A549 (cell line): ENCODE measurements at regions not wholly inside any gene's neighbourhood (a gene's known extent, or its start where the extent isn't known, plus 50 kb on each side); places are given as distances from the start of the nearest gene placed in this dataset.

Source experiments
- ATAC-seq, 2 experiments: fragments of 200-7000 bp in 1 of 2; fragments of >200 bp in 1 of 2; cut with Nextera tagmentation in 1 of 2; cut with Tn5 transposase in 1 of 2; 3 replicates each; pipeline versions ENCODE4 v1.8.0 to v1.9.1; 2018 to 2020; ENCODE audit warnings: mild to moderate bottlenecking in 1 of 2, moderate library complexity in 1 of 2
- CTCF ChIA-PET: fragments of 300-600 bp; sonication (Branson Sonifier 250); formaldehyde crosslinking; extraction: SDS; loops from one replicate; lab custom pipeline; 2021; ENCODE audit warnings: antibody characterized with exemption, inconsistent platforms; lab: Yijun Ruan, JAX
- POLR2A ChIA-PET: fragments of 350-600 bp; formaldehyde crosslinking; extraction: SDS; loops from one replicate; lab custom pipeline; 2021; ENCODE audit warnings: antibody characterized with exemption, inconsistent platforms; lab: Yijun Ruan, JAX
- DNase-seq, 2 experiments: peaks; one replicate each; pipeline versions ENCODE4 v3.0.0 to v3.0.0-alpha.2; 2011 to 2016; ENCODE audit warnings: low read depth in 1 of 2, low spot score in 1 of 2
- FAIRE-seq: peaks from 2 replicates; lab custom pipeline; 2011; peaks lifted over from hg19 to GRCh38; lab: Jason Lieb, UNC
- H3K27ac ChIP-seq, 2 experiments: fragments of >200 bp; sonication (Bioruptor Twin); formaldehyde crosslinking; 3 replicates each; pipeline ENCODE4 v1.5.1; 2016 to 2017
- H3K4me1 ChIP-seq: fragments of >200 bp; sonication (Bioruptor Twin); formaldehyde crosslinking; 3 replicates; pipeline ENCODE4 v1.6.1; 2016
- H3K4me2 ChIP-seq: fragments of >200 bp; sonication (Bioruptor Twin); formaldehyde crosslinking; 3 replicates; pipeline ENCODE4 v1.6.1; 2016
- H3K4me3 ChIP-seq: fragments of >200 bp; sonication (Bioruptor Twin); formaldehyde crosslinking; 3 replicates; pipeline ENCODE4 v1.5.1; 2016
- H3K9me3 ChIP-seq: fragments of >200 bp; sonication (Bioruptor Twin); formaldehyde crosslinking; 3 replicates; pipeline ENCODE4 v1.6.1; 2016
- ATOH8 ChIP-seq: fragments of 250-450 bp; sonication (Bioruptor Pico); IDR thresholded peaks from 2 replicates; pipeline ENCODE4 v1.5.0; 2020; ENCODE audit warnings: low read depth, mild to moderate bottlenecking, moderate library complexity
- CBX2 ChIP-seq: fragments of 200-600 bp; sonication (generic); IDR thresholded peaks from 2 replicates; pipeline ENCODE4 v1.6.1; 2016; ENCODE audit warnings: low read depth, mild to moderate bottlenecking, borderline replicate concordance
- CHD2 ChIP-seq: fragments of 150-350 bp; IDR thresholded peaks from 2 replicates; pipeline ENCODE4 v1.6.1; 2014; ENCODE audit warnings: low read length; ENCODE audit not compliant: partially characterized antibody
- E2F6 ChIP-seq: IDR thresholded peaks from 2 replicates; pipeline ENCODE4 v1.6.1; 2012; ENCODE audit warnings: low read depth, borderline replicate concordance
- EHF ChIP-seq: fragments of 250-450 bp; sonication (Bioruptor Pico); IDR thresholded peaks from 2 replicates; pipeline ENCODE4 v1.5.0; 2020; ENCODE audit warnings: mild to moderate bottlenecking
- FOSB ChIP-seq: fragments of 250-450 bp; sonication (Bioruptor Pico); IDR thresholded peaks from 2 replicates; pipeline ENCODE4 v1.5.0; 2020; ENCODE audit warnings: mild to moderate bottlenecking, moderate library complexity
- FOSL2 ChIP-seq, 2 experiments: fragments of 450-650 bp in 1 of 2; fragments of >200 bp in 1 of 2; sonication (Bioruptor Twin) in 1 of 2; formaldehyde crosslinking; IDR thresholded peaks; 2 replicates each; pipeline versions ENCODE4 v1.5.0 to v1.6.1; 2016 to 2020; ENCODE audit warnings: mild to moderate bottlenecking in 1 of 2, moderate library complexity in 1 of 2
- FOXS1 ChIP-seq: fragments of 250-450 bp; sonication (Bioruptor Pico); IDR thresholded peaks from 2 replicates; pipeline ENCODE4 v1.5.0; 2020; ENCODE audit warnings: mild to moderate bottlenecking, moderate library complexity
- GATA3 ChIP-seq: IDR thresholded peaks from 2 replicates; pipeline ENCODE4 v1.6.1; 2012; ENCODE audit warnings: borderline replicate concordance
- HDAC2 ChIP-seq: fragments of 200-600 bp; sonication (generic); IDR thresholded peaks from 2 replicates; pipeline ENCODE4 v1.6.1; 2016
- HOXB13 ChIP-seq: fragments of 250-450 bp; sonication (Bioruptor Pico); IDR thresholded peaks from 2 replicates; pipeline ENCODE4 v1.5.0; 2020; ENCODE audit warnings: low read depth, mild to moderate bottlenecking, moderate library complexity
- JUN ChIP-seq, 2 experiments: fragments of >200 bp; sonication (Bioruptor Twin); formaldehyde crosslinking; IDR thresholded peaks; 2 replicates in 1 of 2; 3 replicates in 1 of 2; pipeline ENCODE4 v1.6.1; 2016 to 2017
- KDM1A ChIP-seq: fragments of 200-600 bp; sonication (generic); IDR thresholded peaks from 2 replicates; pipeline ENCODE4 v1.6.1; 2016; ENCODE audit warnings: low read depth, mild to moderate bottlenecking
- MAFK ChIP-seq: fragments of 450-650 bp; IDR thresholded peaks from 2 replicates; pipeline ENCODE4 v1.6.1; 2014; ENCODE audit not compliant: partially characterized antibody
- MAX ChIP-seq: IDR thresholded peaks from 2 replicates; pipeline ENCODE4 v1.6.1; 2012
- NFE2L2 ChIP-seq: fragments of 150-350 bp; conservative IDR thresholded peaks from 2 replicates; pipeline ENCODE4 v1.6.1; 2014; ENCODE audit warnings: low read length
- NR3C1 ChIP-seq: fragments of >200 bp; sonication (Bioruptor Twin); formaldehyde crosslinking; IDR thresholded peaks from 3 replicates; pipeline ENCODE4 v1.6.1; 2017
- PBX3 ChIP-seq: IDR thresholded peaks from 2 replicates; pipeline ENCODE4 v1.6.1; 2012
- RAD21 ChIP-seq, 2 experiments: fragments of >200 bp in 1 of 2; sonication (Bioruptor Twin) in 1 of 2; formaldehyde crosslinking in 1 of 2; IDR thresholded peaks in 1 of 2; conservative IDR thresholded peaks in 1 of 2; 2 replicates in 1 of 2; 3 replicates in 1 of 2; pipeline ENCODE4 v1.6.1; 2012 to 2018; ENCODE audit warnings: inconsistent platforms in 1 of 2
- RNF2 ChIP-seq: fragments of 200-600 bp; sonication (generic); IDR thresholded peaks from 2 replicates; pipeline ENCODE4 v1.6.1; 2016; ENCODE audit warnings: low read depth, mild to moderate bottlenecking, antibody characterized with exemption, moderate library complexity, borderline replicate concordance
- SREBF2 ChIP-seq: fragments of 450-650 bp; IDR thresholded peaks from 2 replicates; pipeline ENCODE4 v1.6.1; 2014; ENCODE audit warnings: mild to moderate bottlenecking, moderate library complexity
- TFCP2L1 ChIP-seq: fragments of 250-450 bp; sonication (Bioruptor Pico); IDR thresholded peaks from 2 replicates; pipeline ENCODE4 v1.5.0; 2021; ENCODE audit warnings: mild to moderate bottlenecking
- USF2 ChIP-seq: fragments of 450-650 bp; IDR thresholded peaks from 2 replicates; pipeline ENCODE4 v1.6.1; 2014; ENCODE audit warnings: antibody characterized with exemption
- ZC3H11A ChIP-seq: fragments of 450-650 bp; IDR thresholded peaks from 2 replicates; pipeline ENCODE4 v1.6.1; 2014; ENCODE audit warnings: antibody characterized with exemption, mild to moderate bottlenecking
- ZFP36 ChIP-seq: fragments of 450-650 bp; IDR thresholded peaks from 2 replicates; pipeline ENCODE4 v1.6.1; 2014; ENCODE audit warnings: borderline replicate concordance; ENCODE audit not compliant: partially characterized antibody
- ZNF302 ChIP-seq: fragments of 250-450 bp; sonication (Bioruptor Pico); IDR thresholded peaks from 2 replicates; pipeline ENCODE4 v1.9.0; 2021; ENCODE audit warnings: inconsistent platforms, mild to moderate bottlenecking, moderate library complexity
- WGBS: methylation state at CpG from one replicate; pipeline ENCODE4 v1.1.6; 2017; ENCODE audit errors: missing lambda C conversion rate; 5-methylcytosine and 5-hydroxymethylcytosine counted together
- TF ChIP-seq, protein P1 (sequence below): fragments of 150-350 bp; IDR thresholded peaks from 2 replicates; pipeline ENCODE4 v1.6.1; 2014; ENCODE audit warnings: low read depth, mild to moderate bottlenecking, low read length
- TF ChIP-seq, protein P2 (sequence below): fragments of >200 bp; sonication (Bioruptor Twin); formaldehyde crosslinking; IDR thresholded peaks from 3 replicates; pipeline ENCODE4 v1.6.1; 2016

- ATAC-seq = no peak
- no peak for DNase-seq
- Histone ChIP-seq H3K4me1 (no peaks in the 10 kb centered on the region), H3K4me2 (no peak overlapping the region), H3K9me3 (no peaks in the 10 kb centered on the region), H3K27ac (no peak overlapping the region), H3K4me3 (no peak overlapping the region)
- FAIRE-seq = no peak
- WGBS = 16% methylated on average over 2 of the region's 2 CpGs
- ChIA-PET CTCF (no interaction called here), POLR2A (no interaction called here)
- TF ChIP-seq MAX = no peak
- no peak for TF ChIP-seq FOSB (CRISPR knock-in tag)
- TF ChIP-seq ZFP36 = no peak
- TF ChIP-seq KDM1A = no peak
- TF ChIP-seq NFE2L2 = no peak
- TF ChIP-seq HOXB13 (CRISPR knock-in tag) = no peak
- TF ChIP-seq RAD21 (conservative IDR thresholded peaks at IDR 0.05 in 1 of 2, IDR thresholded peaks at IDR 0.05 in 1 of 2) = no peak
- TF ChIP-seq, protein P1, sequence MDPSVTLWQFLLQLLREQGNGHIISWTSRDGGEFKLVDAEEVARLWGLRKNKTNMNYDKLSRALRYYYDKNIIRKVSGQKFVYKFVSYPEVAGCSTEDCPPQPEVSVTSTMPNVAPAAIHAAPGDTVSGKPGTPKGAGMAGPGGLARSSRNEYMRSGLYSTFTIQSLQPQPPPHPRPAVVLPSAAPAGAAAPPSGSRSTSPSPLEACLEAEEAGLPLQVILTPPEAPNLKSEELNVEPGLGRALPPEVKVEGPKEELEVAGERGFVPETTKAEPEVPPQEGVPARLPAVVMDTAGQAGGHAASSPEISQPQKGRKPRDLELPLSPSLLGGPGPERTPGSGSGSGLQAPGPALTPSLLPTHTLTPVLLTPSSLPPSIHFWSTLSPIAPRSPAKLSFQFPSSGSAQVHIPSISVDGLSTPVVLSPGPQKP = no peak
- TF ChIP-seq CBX2 = no peak
- TF ChIP-seq RNF2 = no peak
- TF ChIP-seq E2F6 = no peak
- TF ChIP-seq EHF (CRISPR knock-in tag) = no peak
- no peak for TF ChIP-seq GATA3
- TF ChIP-seq FOSL2 (IDR thresholded peaks at IDR 0.05) = no peak
- TF ChIP-seq FOSL2 (CRISPR knock-in tag; IDR thresholded peaks at IDR 0.05) = no peak
- TF ChIP-seq, protein P2, sequence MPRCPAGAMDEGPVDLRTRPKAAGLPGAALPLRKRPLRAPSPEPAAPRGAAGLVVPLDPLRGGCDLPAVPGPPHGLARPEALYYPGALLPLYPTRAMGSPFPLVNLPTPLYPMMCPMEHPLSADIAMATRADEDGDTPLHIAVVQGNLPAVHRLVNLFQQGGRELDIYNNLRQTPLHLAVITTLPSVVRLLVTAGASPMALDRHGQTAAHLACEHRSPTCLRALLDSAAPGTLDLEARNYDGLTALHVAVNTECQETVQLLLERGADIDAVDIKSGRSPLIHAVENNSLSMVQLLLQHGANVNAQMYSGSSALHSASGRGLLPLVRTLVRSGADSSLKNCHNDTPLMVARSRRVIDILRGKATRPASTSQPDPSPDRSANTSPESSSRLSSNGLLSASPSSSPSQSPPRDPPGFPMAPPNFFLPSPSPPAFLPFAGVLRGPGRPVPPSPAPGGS = no peak
- no peak for TF ChIP-seq USF2
- TF ChIP-seq MAFK = no peak
Observed at GRCh38 chr6:19391926-19392325, 445.2 kb upstream of the ID4 start.

DNA sequence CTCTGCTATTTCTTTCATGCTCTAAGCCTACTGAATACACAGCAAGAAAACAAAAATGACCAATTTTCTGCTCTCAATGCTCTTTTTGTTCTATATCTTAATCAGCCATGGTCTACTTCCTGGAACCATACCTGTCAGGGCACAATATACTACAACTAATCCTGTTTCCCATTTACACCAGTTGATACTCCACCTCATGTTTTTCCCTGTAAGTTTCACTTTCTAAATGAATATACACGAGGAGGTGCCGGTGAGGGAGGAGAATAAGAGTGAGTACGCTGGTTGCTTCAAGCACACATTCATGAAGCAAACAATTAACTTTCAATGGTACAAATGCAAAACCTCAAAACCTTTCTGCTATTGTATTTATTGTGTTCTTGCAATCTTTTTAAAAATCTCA, 443.1 kb upstream of the ID4 start:
- POLR2A ChIA-PET = no interaction called here
- no peak for TF ChIP-seq PBX3
- ATAC-seq (no peak), DNase-seq (no peak), FAIRE-seq (no peak)
- no peak overlapping the region for H3K4me2 ChIP-seq
- CTCF ChIA-PET = no interaction called here
- no peaks in the 10 kb centered on the region for H3K4me1 ChIP-seq
- H3K9me3 ChIP-seq = no peaks in the 10 kb centered on the region
- no peak overlapping the region for H3K4me3 ChIP-seq
- WGBS = 57% methylated on average over 3 of the region's 3 CpGs
- no peak overlapping the region for H3K27ac ChIP-seq

DNA sequence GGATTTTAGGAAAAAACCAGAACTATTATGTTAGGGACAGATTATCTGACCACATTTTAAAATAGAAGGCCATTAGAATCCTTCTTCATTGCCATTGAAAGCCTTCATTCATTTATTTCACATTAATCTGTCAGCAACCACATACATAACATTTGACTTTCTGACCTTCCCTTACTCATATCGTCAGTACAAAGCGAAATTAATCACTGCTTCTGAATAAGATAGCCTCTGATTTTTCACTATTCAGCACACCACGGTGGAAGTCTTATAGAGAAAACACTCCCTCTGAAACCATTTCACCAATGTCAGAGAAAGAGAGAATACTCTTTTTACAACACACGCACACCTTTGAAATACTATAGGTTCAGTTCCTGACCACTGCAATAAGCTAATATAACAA, 442.5 kb upstream of the ID4 start:
- CTCF ChIA-PET = no interaction called here
- ATAC-seq (no peak), FAIRE-seq (no peak), DNase-seq (no peak)
- no peak overlapping the region for H3K4me2 ChIP-seq
- H3K4me1 ChIP-seq = no peaks in the 10 kb centered on the region
- H3K9me3 ChIP-seq = no peaks in the 10 kb centered on the region
- 53% methylated on average over 4 of the region's 4 CpGs for WGBS
- no peak overlapping the region for H3K4me3 ChIP-seq
- TF ChIP-seq PBX3 = no peak
- no peak for TF ChIP-seq FOSL2 (IDR thresholded peaks at IDR 0.05)
- no peak for TF ChIP-seq FOSL2 (CRISPR knock-in tag; IDR thresholded peaks at IDR 0.05)
- no peak for TF ChIP-seq ZC3H11A
- no peak for TF ChIP-seq FOXS1
- no peak for TF ChIP-seq CHD2
- no peak for TF ChIP-seq SREBF2
- TF ChIP-seq MAX = no peak
- TF ChIP-seq JUN (IDR thresholded peaks at IDR 0.05) = no peak
- no peak for TF ChIP-seq NR3C1
- no peak for TF ChIP-seq TFCP2L1 (CRISPR knock-in tag)
- TF ChIP-seq GATA3 = no peak
- TF ChIP-seq ZNF302 (CRISPR knock-in tag) = no peak
- TF ChIP-seq HDAC2 = no peak
- no peak for TF ChIP-seq RNF2
- TF ChIP-seq ATOH8 = no peak
- POLR2A ChIA-PET = no interaction called here
- H3K27ac ChIP-seq = no peak overlapping the region
